ENCODE measurements at regions not wholly inside any gene's neighbourhood (a gene's known extent, or its start where the extent isn't known, plus 50 kb on each side); places are given as distances from the start of the nearest gene placed in this dataset.

DNA sequence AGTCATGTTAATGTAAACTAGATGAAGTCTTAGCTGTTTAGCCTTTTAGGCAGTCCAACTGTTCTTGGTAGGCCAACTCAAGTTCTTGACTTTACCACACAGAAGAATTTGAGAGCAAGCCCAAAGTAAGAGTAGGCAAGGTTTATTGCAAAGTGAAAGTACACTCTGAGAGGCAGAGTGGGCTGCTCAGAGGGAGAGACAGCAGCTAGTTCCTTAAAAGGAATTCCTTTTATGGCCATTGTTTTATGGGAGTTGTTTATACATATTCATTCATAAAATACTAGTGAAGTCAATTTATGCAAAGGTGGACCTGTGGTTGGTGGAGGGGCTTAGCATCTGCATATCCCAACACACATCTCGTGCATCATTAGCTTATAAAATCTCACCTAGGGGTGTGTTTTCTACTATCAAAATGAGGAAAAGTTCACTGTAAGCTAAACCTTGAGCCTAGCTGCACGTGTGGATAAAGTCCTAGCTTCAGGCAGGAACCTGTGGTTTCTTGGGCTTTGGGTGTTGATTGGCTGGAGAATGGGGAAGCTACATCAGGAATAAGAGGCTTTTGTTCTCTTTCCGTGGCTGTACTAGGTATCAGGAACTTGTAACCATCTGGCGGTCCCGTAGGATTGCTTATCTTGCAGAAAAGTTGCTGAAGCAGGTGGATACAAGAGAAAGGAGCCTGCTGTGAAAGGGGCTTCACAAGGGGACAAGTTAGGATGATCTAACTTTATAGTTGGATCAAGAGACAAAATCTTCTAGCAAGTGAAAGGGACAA, 110.4 kb upstream of the GULP1 start:
- DNase-seq (no peak), ATAC-seq (no peak)
- H3K27me3 ChIP-seq, result no peaks in the 10 kb centered on the region
- H3K27ac ChIP-seq, result no peak overlapping the region
- no peak overlapping the region for H3K4me3 ChIP-seq
- TF ChIP-seq, protein P1, sequence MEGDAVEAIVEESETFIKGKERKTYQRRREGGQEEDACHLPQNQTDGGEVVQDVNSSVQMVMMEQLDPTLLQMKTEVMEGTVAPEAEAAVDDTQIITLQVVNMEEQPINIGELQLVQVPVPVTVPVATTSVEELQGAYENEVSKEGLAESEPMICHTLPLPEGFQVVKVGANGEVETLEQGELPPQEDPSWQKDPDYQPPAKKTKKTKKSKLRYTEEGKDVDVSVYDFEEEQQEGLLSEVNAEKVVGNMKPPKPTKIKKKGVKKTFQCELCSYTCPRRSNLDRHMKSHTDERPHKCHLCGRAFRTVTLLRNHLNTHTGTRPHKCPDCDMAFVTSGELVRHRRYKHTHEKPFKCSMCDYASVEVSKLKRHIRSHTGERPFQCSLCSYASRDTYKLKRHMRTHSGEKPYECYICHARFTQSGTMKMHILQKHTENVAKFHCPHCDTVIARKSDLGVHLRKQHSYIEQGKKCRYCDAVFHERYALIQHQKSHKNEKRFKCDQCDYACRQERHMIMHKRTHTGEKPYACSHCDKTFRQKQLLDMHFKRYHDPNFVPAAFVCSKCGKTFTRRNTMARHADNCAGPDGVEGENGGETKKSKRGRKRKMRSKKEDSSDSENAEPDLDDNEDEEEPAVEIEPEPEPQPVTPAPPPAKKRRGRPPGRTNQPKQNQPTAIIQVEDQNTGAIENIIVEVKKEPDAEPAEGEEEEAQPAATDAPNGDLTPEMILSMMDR (IDR thresholded peaks at IDR 0.05), result no peak
- H3K9me3 ChIP-seq, result no peaks in the 10 kb centered on the region
- no peaks in the 10 kb centered on the region for H3K4me1 ChIP-seq
- WGBS, 2 donors, result 49 to 52% methylated on average over 5 of the region's 5 CpGs
- intact Hi-C loops (cut with DNase I), result no loop called here
- no peaks in the 10 kb centered on the region for H3K36me3 ChIP-seq

DNA sequence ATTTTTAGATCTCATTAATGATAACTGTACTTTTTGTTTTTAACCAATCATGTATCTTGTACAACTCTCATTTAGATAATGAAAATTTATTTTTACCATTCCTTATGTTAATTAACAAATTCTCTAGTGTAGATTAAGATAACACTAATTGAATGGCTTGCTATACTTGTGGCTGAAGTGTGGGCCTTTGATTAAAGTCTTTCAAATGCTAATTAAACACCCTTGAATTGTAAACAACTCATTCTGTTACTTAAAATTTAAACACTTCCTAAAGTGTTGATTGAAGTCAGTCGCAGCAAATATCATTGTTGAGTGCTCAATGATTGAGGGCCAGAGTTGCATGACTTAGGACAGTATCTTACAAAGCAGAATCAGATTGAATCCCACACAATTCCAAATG, 109.8 kb upstream of the GULP1 start:
- Histone ChIP-seq H3K9me3 (no peaks in the 10 kb centered on the region), H3K4me3 (no peak overlapping the region), H3K27ac (no peak overlapping the region), H3K36me3 (no peaks in the 10 kb centered on the region), H3K27me3 (no peaks in the 10 kb centered on the region), H3K4me1 (no peaks in the 10 kb centered on the region)
- ATAC-seq (no peak), DNase-seq (no peak)
- 49 to 67% methylated on average over 1 of the region's 1 CpG for WGBS, 2 donors
- TF ChIP-seq, protein P1 (IDR thresholded peaks at IDR 0.05), result no peak
- intact Hi-C loops (cut with DNase I), result no loop called here

DNA sequence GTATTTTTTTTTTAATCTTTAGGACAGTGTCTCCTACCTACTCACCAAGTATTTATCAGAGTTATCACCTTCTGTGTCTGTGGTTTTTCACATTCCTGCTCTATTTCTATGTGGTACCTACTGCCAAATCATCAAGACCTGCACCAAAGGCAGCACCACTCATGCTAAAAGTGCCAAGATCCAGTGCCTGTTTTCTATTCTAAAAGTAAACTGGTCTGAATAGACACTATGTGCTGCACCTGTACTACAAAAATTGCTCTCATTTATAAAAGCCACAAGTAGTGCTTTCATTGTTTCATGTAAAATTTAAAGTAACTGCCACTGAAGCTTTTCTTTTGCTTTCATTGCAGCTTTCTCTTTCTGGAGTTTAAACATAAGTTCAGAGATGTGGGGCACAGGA, 103.9 kb upstream of the GULP1 start:
- Histone ChIP-seq H3K36me3 (no peaks in the 10 kb centered on the region), H3K27me3 (no peaks in the 10 kb centered on the region), H3K27ac (no peak overlapping the region), H3K4me1 (no peaks in the 10 kb centered on the region), H3K4me3 (no peak overlapping the region), H3K9me3 (no peaks in the 10 kb centered on the region)
- ATAC-seq (no peak), DNase-seq (no peak)
- TF ChIP-seq, protein P1 (IDR thresholded peaks at IDR 0.05), result no peak
- intact Hi-C loops (cut with DNase I), result no loop called here

DNA sequence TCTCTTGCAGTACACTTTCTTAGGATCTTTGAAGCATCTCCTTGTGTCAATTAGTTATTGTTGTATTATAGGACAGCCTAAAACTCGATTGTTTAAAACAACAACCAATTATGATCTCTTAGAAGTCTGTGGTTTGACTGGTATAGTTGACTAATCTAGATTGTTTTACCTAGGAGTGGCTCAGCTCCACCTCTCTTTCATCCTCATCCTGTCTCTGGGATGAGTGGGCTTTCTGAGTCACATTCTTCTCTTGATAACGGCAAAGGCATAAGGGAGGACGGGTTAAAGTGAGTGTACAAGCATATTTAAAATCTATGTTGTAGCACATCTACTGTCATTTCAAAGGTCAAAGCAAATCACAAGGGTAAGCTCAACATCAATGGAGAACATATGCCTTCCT, 102.3 kb upstream of the GULP1 start:
- no peaks in the 10 kb centered on the region for H3K36me3 ChIP-seq
- no peaks in the 10 kb centered on the region for H3K4me1 ChIP-seq
- TF ChIP-seq, protein P1 (IDR thresholded peaks at IDR 0.05), result no peak
- no peak for DNase-seq
- H3K27ac ChIP-seq, result no peak overlapping the region
- H3K4me3 ChIP-seq, result no peak overlapping the region
- no peak for ATAC-seq
- intact Hi-C loops (cut with DNase I), result no loop called here
- no peaks in the 10 kb centered on the region for H3K9me3 ChIP-seq
- H3K27me3 ChIP-seq, result no peaks in the 10 kb centered on the region
- 69 to 73% methylated on average over 3 of the region's 3 CpGs for WGBS, 2 donors

Data from heart right ventricle (tissue), 16 donors.